Panc1 (cell line): ENCODE measurements at regions not wholly inside any gene's neighbourhood (a gene's known extent, or its start where the extent isn't known, plus 50 kb on each side); places are given as distances from the start of the nearest gene placed in this dataset.

Source experiments
- POLR2AphosphoS5 ChIP-seq: IDR thresholded peaks from 2 replicates; pipeline ENCODE4 v1.6.1; 2012; ENCODE audit warnings: mild to moderate bottlenecking, low read depth, low read length, moderate library complexity
- REST ChIP-seq, 2 experiments: IDR thresholded peaks; 2 replicates each; pipeline ENCODE4 v1.6.1; 2011 to 2012; ENCODE audit warnings: low read depth in 2 of 2, control low read depth in 1 of 2, low read length in 1 of 2, mild to moderate bottlenecking in 1 of 2, moderate library complexity in 1 of 2; ENCODE audit not compliant: insufficient read depth in 1 of 2
- SIN3A ChIP-seq: IDR thresholded peaks from 2 replicates; pipeline ENCODE4 v1.6.1; 2012; ENCODE audit warnings: low read depth, mild to moderate bottlenecking, low read length, moderate library complexity, borderline replicate concordance; ENCODE audit not compliant: insufficient read depth
- TCF7L2 ChIP-seq: IDR thresholded peaks from 2 replicates; pipeline ENCODE4 v1.6.1; 2011; ENCODE audit warnings: mild to moderate bottlenecking, low read depth, low read length, inconsistent platforms
- TF ChIP-seq, protein P1 (sequence below): fragments of 450-650 bp; IDR thresholded peaks from 2 replicates; pipeline ENCODE4 v1.5.1; 2017; ENCODE audit warnings: mild to moderate bottlenecking

GRCh38 chr2:125560855-125561254 is 1095.1 kb upstream of the GYPC start:
- TF ChIP-seq, protein P1, sequence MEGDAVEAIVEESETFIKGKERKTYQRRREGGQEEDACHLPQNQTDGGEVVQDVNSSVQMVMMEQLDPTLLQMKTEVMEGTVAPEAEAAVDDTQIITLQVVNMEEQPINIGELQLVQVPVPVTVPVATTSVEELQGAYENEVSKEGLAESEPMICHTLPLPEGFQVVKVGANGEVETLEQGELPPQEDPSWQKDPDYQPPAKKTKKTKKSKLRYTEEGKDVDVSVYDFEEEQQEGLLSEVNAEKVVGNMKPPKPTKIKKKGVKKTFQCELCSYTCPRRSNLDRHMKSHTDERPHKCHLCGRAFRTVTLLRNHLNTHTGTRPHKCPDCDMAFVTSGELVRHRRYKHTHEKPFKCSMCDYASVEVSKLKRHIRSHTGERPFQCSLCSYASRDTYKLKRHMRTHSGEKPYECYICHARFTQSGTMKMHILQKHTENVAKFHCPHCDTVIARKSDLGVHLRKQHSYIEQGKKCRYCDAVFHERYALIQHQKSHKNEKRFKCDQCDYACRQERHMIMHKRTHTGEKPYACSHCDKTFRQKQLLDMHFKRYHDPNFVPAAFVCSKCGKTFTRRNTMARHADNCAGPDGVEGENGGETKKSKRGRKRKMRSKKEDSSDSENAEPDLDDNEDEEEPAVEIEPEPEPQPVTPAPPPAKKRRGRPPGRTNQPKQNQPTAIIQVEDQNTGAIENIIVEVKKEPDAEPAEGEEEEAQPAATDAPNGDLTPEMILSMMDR: no peak
- TF ChIP-seq POLR2AphosphoS5 (no peak), REST (IDR thresholded peaks at IDR 0.05; ENCODE audit: insufficient read depth in 1 of 2, low read depth in 2 of 2, low read length in 1 of 2) (no peak), TCF7L2 (no peak), SIN3A (no peak)
